ENCODE measurements at regions not wholly inside any gene's neighbourhood (a gene's known extent, or its start where the extent isn't known, plus 50 kb on each side); places are given as distances from the start of the nearest gene placed in this dataset.

DNA sequence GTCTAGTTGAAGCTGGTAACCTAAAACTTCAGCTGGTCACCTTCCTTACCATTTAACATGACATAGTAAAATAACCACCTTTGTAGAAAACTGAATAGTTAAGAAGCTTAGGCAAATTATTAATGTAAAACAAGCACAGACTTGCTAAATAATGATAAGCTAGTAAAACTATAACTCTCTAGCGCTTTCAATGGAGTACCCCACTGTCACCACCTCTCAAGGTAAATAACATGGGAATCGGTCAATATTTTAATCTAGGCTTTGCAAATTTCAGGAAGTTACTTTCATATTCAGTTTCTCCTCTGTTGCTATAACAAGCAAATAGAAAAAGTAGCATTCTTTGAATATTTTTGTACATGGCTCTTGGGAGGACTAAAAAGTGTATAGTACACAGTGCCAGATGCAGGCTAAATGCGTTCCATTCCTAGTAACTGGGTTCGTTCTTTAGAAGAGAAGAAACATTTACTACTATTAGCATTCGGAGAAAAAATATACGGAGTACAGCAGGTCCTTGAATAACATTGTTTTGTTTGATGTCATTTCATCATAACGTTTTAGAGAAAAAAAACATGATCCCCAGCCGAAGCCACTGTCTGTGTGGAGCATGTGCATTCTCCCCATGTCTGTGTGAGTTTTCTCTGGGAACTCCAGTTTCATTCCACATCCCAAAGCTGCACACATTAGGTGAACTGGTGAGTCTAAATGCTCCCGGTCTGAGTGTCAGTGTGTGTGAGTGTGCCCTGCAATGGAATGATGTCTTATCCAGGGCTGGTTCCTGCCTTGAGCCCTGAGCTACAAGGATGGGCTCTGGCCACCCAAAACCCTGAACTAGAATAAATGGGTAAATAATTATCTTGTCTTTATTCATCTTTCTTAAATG lies 52.5 kb downstream of the EPRS1 start:
- Mint-ChIP-seq H3K9me3 (no peaks in the 10 kb centered on the region), H3K4me1 (peaks cover 9% of the 10 kb centered on the region), H3K27ac (peak overlapping the region; percentile 72), H3K36me3 (peaks cover 8% of the 10 kb centered on the region), H3K27me3 (no peaks in the 10 kb centered on the region), H3K4me3 (no peak overlapping the region)
- no peak for DNase-seq (ENCODE audit: low spot score in 2 of 2)
- no peak for ATAC-seq (ENCODE audit: low read depth)

DNA sequence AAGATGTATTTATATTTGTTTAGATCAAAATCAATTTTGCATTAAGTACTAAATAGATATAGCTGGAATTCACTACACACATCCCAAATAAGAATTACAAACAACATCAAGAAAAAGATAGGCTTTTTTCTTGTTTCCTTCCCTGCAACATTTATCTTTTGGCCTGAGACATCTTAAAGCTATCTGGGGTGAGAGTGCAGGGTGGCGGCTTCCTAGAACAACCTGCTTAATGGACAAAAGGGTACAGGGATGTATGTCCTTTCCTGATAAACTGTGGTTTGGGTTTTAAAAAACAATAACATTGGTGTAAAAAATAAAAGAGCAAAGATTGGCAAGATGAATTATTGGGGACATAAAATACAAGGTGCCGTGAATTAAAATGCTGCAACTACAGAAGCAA lies 54.4 kb downstream of the EPRS1 start:
- DNase-seq (ENCODE audit: low spot score in 2 of 2), result no peak
- Mint-ChIP-seq H3K27me3 (no peaks in the 10 kb centered on the region), H3K4me3 (no peak overlapping the region), H3K4me1 (peaks cover 18% of the 10 kb centered on the region), H3K9me3 (no peaks in the 10 kb centered on the region), H3K36me3 (peaks cover 7% of the 10 kb centered on the region), H3K27ac (peak overlapping the region; percentile 17)
- ATAC-seq (ENCODE audit: low read depth), result no peak

DNA sequence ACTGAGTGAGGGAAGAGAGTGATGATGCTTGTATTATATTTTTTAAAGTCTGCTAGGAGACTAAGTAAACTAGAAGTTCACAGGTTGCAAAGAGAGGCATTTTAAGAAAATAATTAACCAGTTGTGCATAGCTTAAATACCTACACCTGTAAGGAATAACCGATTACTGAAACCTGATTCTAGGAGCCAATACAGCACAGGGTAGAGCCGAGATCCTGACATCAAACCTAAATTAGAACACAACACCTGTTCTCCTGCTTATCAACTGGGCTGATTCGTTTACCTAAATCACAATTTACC lies 54.8 kb downstream of the EPRS1 start:
- Mint-ChIP-seq H3K9me3 (no peaks in the 10 kb centered on the region), H3K27me3 (no peaks in the 10 kb centered on the region), H3K36me3 (peaks cover 6% of the 10 kb centered on the region), H3K27ac (peak overlapping the region; percentile 17), H3K4me1 (peaks cover 20% of the 10 kb centered on the region), H3K4me3 (no peak overlapping the region)
- no peak for ATAC-seq (ENCODE audit: low read depth)
- DNase-seq (ENCODE audit: low spot score in 2 of 2), result no peak

DNA sequence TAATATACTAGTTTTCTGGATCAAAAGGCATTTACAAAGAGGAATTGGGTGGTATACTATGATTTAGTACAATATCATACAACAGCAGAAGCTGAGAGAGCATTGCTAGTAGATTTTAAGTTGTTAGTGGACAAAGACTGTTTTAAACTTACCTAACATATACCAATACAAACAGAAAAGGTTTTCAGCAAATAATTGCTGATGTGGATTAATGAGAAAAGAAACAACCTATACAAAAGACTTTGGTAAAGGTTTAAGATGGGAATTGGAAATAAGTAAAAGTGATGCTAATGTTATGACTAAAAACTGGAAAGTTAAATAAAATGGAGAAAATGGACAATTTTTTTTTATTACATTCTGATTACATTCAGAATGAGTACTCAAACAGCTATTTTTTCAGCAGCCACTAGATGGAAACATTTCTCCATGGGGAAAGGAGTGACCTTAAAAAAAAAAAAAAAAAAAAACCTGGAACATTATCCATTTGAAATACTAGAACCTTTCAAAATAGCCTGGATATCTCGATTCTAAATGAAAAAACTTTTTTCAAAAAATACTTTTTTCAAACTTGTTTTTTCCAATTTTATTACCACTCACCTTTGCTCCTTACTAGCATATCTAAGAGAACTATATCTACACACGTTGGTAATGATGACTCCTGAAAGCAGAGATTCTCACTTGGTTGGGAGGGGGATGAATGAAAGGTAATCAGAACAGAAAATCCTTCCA lies 55.4 kb downstream of the EPRS1 start:
- DNase-seq (ENCODE audit: low spot score in 2 of 2) (no peak), ATAC-seq (ENCODE audit: low read depth) (no peak)
- no peaks in the 10 kb centered on the region for H3K27me3 Mint-ChIP-seq
- peak overlapping the region; percentile 99 for H3K27ac Mint-ChIP-seq
- no peaks in the 10 kb centered on the region for H3K9me3 Mint-ChIP-seq
- peaks cover 6% of the 10 kb centered on the region for H3K36me3 Mint-ChIP-seq
- H3K4me3 Mint-ChIP-seq, result no peak overlapping the region
- H3K4me1 Mint-ChIP-seq, result peaks cover 20% of the 10 kb centered on the region

DNA sequence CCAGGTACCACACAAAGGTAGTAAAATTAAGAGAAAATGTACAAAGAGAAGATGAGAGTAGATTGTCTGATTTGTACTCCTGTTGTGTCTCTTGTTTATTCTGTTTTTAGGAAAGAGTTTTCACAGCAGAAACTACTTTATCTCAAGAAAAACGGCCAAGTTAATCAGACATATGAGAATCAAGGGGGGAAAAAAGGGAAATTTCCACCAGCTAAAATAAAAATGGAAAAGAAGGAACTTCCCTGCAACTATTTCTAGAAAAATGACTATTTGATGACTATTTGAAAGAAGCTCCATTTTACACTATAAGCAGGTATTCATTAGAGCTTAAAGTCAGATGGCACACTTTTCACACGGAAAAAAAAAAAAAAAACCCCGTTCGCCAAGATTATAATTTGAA lies 56.5 kb downstream of the EPRS1 start:
- H3K27me3 Mint-ChIP-seq, result no peaks in the 10 kb centered on the region
- DNase-seq (ENCODE audit: low spot score in 2 of 2) (no peak), ATAC-seq (ENCODE audit: low read depth) (no peak)
- H3K4me1 Mint-ChIP-seq, result peaks cover 20% of the 10 kb centered on the region
- H3K27ac Mint-ChIP-seq, result peak overlapping the region; percentile 99
- peaks cover 6% of the 10 kb centered on the region for H3K36me3 Mint-ChIP-seq
- H3K4me3 Mint-ChIP-seq, result no peak overlapping the region
- H3K9me3 Mint-ChIP-seq, result no peaks in the 10 kb centered on the region

DNA sequence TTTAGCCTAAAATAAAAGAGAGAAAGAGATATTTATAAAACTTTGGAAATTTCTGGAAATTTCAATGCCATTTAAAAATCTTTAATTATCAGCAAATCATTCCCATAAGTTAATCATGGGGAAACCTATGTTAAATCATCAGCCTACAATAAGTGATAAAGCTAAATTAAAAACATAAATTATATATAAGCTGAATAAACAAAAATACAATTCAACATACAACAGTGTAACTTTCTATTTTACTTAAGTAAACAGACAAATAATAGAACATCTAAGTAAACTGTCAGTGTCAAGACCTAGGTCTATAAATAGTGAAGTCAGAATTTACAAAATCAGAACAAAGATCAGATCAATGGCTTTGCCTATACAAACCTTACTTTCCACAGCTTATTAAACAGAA lies 57.5 kb downstream of the EPRS1 start:
- DNase-seq (ENCODE audit: low spot score in 2 of 2) (no peak), ATAC-seq (ENCODE audit: low read depth) (no peak)
- H3K9me3 Mint-ChIP-seq, result no peaks in the 10 kb centered on the region
- no peaks in the 10 kb centered on the region for H3K27me3 Mint-ChIP-seq
- H3K27ac Mint-ChIP-seq, result peak overlapping the region; percentile 99
- H3K4me1 Mint-ChIP-seq, result peaks cover 20% of the 10 kb centered on the region
- peaks cover 7% of the 10 kb centered on the region for H3K36me3 Mint-ChIP-seq
- peak overlapping the region; percentile 93 for H3K4me3 Mint-ChIP-seq

DNA sequence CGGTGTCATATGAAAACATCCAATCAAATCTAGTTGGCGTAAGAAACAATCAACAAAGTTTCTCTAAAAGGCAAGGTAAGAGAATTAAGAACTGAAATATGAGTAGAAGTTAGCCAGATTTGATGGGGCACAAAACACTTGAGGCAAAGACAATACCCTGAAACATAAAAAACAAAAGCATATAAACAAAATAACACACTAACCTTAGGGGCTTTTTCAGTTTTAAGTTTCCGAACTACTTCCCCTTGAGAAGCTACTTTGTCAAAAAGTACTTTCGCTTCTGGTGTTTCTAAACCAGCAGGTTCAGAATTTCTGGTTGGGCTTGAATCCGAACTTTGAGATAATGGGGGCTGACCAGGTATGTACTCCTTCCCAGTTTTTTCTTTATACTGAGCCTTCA lies 57.9 kb downstream of the EPRS1 start:
- H3K4me3 Mint-ChIP-seq, result peak overlapping the region; percentile 93
- no peaks in the 10 kb centered on the region for H3K27me3 Mint-ChIP-seq
- peak overlapping the region; percentile 99 for H3K27ac Mint-ChIP-seq
- H3K36me3 Mint-ChIP-seq, result peaks cover 8% of the 10 kb centered on the region
- ATAC-seq (ENCODE audit: low read depth) (peak; percentile 91), DNase-seq (ENCODE audit: low spot score in 2 of 2) (peak in 1 of 2 donors; percentile 40)
- no peaks in the 10 kb centered on the region for H3K9me3 Mint-ChIP-seq
- H3K4me1 Mint-ChIP-seq, result peaks cover 20% of the 10 kb centered on the region

DNA sequence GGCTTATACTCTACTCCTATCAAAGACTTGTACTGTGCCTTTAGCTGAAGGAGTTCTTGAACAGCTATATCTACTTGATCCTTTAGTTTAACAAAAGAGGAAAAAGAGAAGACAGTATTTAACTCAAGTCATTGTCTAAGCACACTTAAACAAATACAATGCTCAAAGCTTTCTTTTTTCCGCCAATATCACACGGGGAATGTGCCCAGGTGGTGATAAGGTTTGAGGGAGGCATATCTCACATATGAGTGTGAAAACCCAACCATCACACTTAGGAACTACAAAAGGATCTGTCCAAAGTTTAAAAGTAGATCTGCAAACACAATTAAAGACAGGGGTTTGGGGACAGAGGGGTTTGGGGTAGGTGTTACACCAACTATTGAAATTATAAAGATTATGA lies 59.0 kb upstream of the SLC30A10 start:
- Mint-ChIP-seq H3K4me3 (no peak overlapping the region), H3K36me3 (peaks cover 8% of the 10 kb centered on the region), H3K27me3 (no peaks in the 10 kb centered on the region), H3K27ac (peak overlapping the region; percentile 99), H3K9me3 (no peaks in the 10 kb centered on the region), H3K4me1 (peaks cover 20% of the 10 kb centered on the region)
- ATAC-seq (ENCODE audit: low read depth) (no peak), DNase-seq (ENCODE audit: low spot score in 2 of 2) (no peak)

DNA sequence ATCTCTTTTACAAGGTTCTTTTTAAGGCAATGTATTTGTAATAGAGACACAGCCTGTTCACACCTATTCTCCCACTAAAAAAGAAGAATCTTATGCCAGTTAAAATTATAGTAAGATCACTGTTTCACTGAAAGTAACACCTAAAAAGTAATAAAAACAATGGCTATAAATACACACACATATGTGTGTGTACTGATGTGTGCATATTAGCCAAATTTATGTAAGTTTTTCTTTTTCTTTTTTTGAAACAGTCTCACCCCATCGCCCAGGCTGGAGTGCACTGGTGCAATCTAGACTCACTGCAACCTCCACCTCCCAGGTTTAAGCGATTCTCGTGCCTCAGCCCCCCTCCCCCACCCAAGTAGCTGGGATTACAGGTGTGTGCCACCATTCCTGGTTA lies 56.8 kb upstream of the SLC30A10 start:
- no peak overlapping the region for H3K4me3 Mint-ChIP-seq
- DNase-seq (ENCODE audit: low spot score in 2 of 2) (no peak), ATAC-seq (ENCODE audit: low read depth) (no peak)
- H3K27ac Mint-ChIP-seq, result peak overlapping the region; percentile 67
- no peaks in the 10 kb centered on the region for H3K9me3 Mint-ChIP-seq
- no peaks in the 10 kb centered on the region for H3K27me3 Mint-ChIP-seq
- peaks cover 10% of the 10 kb centered on the region for H3K36me3 Mint-ChIP-seq
- peaks cover 17% of the 10 kb centered on the region for H3K4me1 Mint-ChIP-seq

All from memory B cell (primary cell).